Thyroid gland (tissue), 4 donors: ENCODE measurements at regions not wholly inside any gene's neighbourhood (a gene's known extent, or its start where the extent isn't known, plus 50 kb on each side); places are given as distances from the start of the nearest gene placed in this dataset.

ENCODE experiments used
- CTCF ChIP-seq, 6 experiments: fragments of 200-600 bp in 3 of 6; fragments of 450-650 bp in 3 of 6; sonication (generic) in 3 of 6; IDR thresholded peaks; one replicate each; pipeline ENCODE4 v1.5.1; 2016 to 2019; ENCODE audit warnings: antibody characterized with exemption in 6 of 6, mild to moderate bottlenecking in 2 of 6, inconsistent platforms in 1 of 6, moderate library complexity in 1 of 6
- POLR2A ChIP-seq, 2 donors: fragments of 450-650 bp; IDR thresholded peaks; one replicate each; pipeline ENCODE4 v1.6.1; 2017; ENCODE audit warnings: antibody characterized with exemption in 2 of 2, mild to moderate bottlenecking in 2 of 2, moderate library complexity in 1 of 2

- no peak for TF ChIP-seq CTCF (IDR thresholded peaks at IDR 0.05)
- TF ChIP-seq POLR2A (IDR thresholded peaks at IDR 0.05), result no peak
Measured at GRCh38 chr3:159911664-159912037, 77.0 kb upstream of the IL12A start.
